ENCODE measurements at regions not wholly inside any gene's neighbourhood (a gene's known extent, or its start where the extent isn't known, plus 50 kb on each side); places are given as distances from the start of the nearest gene placed in this dataset.

GRCh38 chr2:64196963-64197362 is 52.7 kb upstream of the PELI1 start:
- Histone ChIP-seq H3K18ac (ENCODE audit: low read length) (no peak overlapping the region), H3K36me3 (replicated peaks in 1 of 2; ENCODE audit: control insufficient read depth in 2 of 2, insufficient read depth in 2 of 2, low read length in 2 of 2) (no peaks in the 10 kb centered on the region), H3K79me1 (ENCODE audit: low read depth, low read length) (no peaks in the 10 kb centered on the region), H3K4ac (ENCODE audit: low read length) (no peak overlapping the region), H3K9ac (ENCODE audit: low read depth, low read length, poor library complexity) (no peak overlapping the region), H4K8ac (ENCODE audit: low read depth, low read length) (no peak overlapping the region), H3K4me1 (ENCODE audit: control insufficient read depth in 2 of 2, insufficient read depth in 1 of 2, low read depth in 1 of 2, low read length in 2 of 2) (peaks cover 4% of the 10 kb centered on the region in 2 donors), H2BK15ac (ENCODE audit: low read length) (no peak overlapping the region), H3K9me3 (replicated peaks in 1 of 2; ENCODE audit: control insufficient read depth in 2 of 2, insufficient read depth in 1 of 2, low read depth in 1 of 2, low read length in 2 of 2) (no peaks in the 10 kb centered on the region), H2AFZ (ENCODE audit: low read length) (peak overlapping the region; percentile 46), H2BK12ac (ENCODE audit: low read length) (no peak overlapping the region), H2BK5ac (ENCODE audit: low read length) (no peak overlapping the region), H3K14ac (ENCODE audit: low read length) (no peak overlapping the region), H3K4me3 (ENCODE audit: low read length in 2 of 2) (no peak overlapping the region), H4K91ac (ENCODE audit: low read depth, low read length, poor library complexity) (no peak overlapping the region), H3K4me2 (ENCODE audit: insufficient read depth, low read length, poor library complexity, severe bottlenecking) (no peak overlapping the region), H2AK5ac (ENCODE audit: low read depth, low read length) (no peak overlapping the region), H3K27ac (replicated peaks; ENCODE audit: low read length) (no peak overlapping the region), H3K27me3 (ENCODE audit: control insufficient read depth in 3 of 3, insufficient read depth in 3 of 3, low read depth in 1 of 3, low read length in 3 of 3) (no peaks in the 10 kb centered on the region), H3K23ac (ENCODE audit: low read depth, low read length, poor library complexity) (no peak overlapping the region), H2BK120ac (ENCODE audit: low read depth, low read length) (no peak overlapping the region)
- DNase-seq (ENCODE audit: low spot score): no peak
- no CpG with 5 or more reads among the region's 5 CpGs for WGBS, 2 donors (ENCODE audit: extremely low coverage in 2 of 2, insufficient read length in 2 of 2, insufficient replicate concordance in 1 of 2)

- Histone ChIP-seq H3K4me2 (ENCODE audit: insufficient read depth, low read length, poor library complexity, severe bottlenecking) (no peak overlapping the region), H4K91ac (ENCODE audit: low read depth, low read length, poor library complexity) (no peak overlapping the region), H2AK5ac (ENCODE audit: low read depth, low read length) (no peak overlapping the region), H2BK12ac (ENCODE audit: low read length) (no peak overlapping the region), H2BK120ac (ENCODE audit: low read depth, low read length) (no peak overlapping the region), H3K14ac (ENCODE audit: low read length) (no peak overlapping the region), H3K36me3 (replicated peaks in 1 of 2; ENCODE audit: control insufficient read depth in 2 of 2, insufficient read depth in 2 of 2, low read length in 2 of 2) (no peaks in the 10 kb centered on the region), H3K9ac (ENCODE audit: low read depth, low read length, poor library complexity) (no peak overlapping the region), H2BK5ac (ENCODE audit: low read length) (no peak overlapping the region), H3K4me3 (ENCODE audit: low read length in 2 of 2) (no peak overlapping the region), H2BK15ac (ENCODE audit: low read length) (no peak overlapping the region), H4K8ac (ENCODE audit: low read depth, low read length) (no peak overlapping the region), H3K79me1 (ENCODE audit: low read depth, low read length) (no peaks in the 10 kb centered on the region), H3K4me1 (ENCODE audit: control insufficient read depth in 2 of 2, insufficient read depth in 1 of 2, low read depth in 1 of 2, low read length in 2 of 2) (peaks cover 8 to 28% of the 10 kb centered on the region in 2 donors), H3K9me3 (replicated peaks in 1 of 2; ENCODE audit: control insufficient read depth in 2 of 2, insufficient read depth in 1 of 2, low read depth in 1 of 2, low read length in 2 of 2) (no peaks in the 10 kb centered on the region), H3K27me3 (ENCODE audit: control insufficient read depth in 3 of 3, insufficient read depth in 3 of 3, low read depth in 1 of 3, low read length in 3 of 3) (no peaks in the 10 kb centered on the region), H3K4ac (ENCODE audit: low read length) (no peak overlapping the region), H3K27ac (replicated peaks; ENCODE audit: low read length) (no peak overlapping the region), H3K18ac (ENCODE audit: low read length) (no peak overlapping the region), H3K23ac (ENCODE audit: low read depth, low read length, poor library complexity) (no peak overlapping the region), H2AFZ (ENCODE audit: low read length) (no peak overlapping the region)
- WGBS, 2 donors (ENCODE audit: extremely low coverage in 2 of 2, insufficient read length in 2 of 2, insufficient replicate concordance in 1 of 2): no CpG with 5 or more reads among the region's 1 CpG
- DNase-seq (ENCODE audit: low spot score): no peak
These were observed 56.9 kb upstream of the PELI1 start for GRCh38 chr2:64201151-64201550.

- Histone ChIP-seq H4K91ac (ENCODE audit: low read depth, low read length, poor library complexity) (no peak overlapping the region), H3K79me1 (ENCODE audit: low read depth, low read length) (no peaks in the 10 kb centered on the region), H3K4me3 (ENCODE audit: low read length in 2 of 2) (no peak overlapping the region), H3K9ac (ENCODE audit: low read depth, low read length, poor library complexity) (no peak overlapping the region), H2BK5ac (ENCODE audit: low read length) (no peak overlapping the region), H4K8ac (ENCODE audit: low read depth, low read length) (no peak overlapping the region), H3K9me3 (replicated peaks in 1 of 2; ENCODE audit: control insufficient read depth in 2 of 2, insufficient read depth in 1 of 2, low read depth in 1 of 2, low read length in 2 of 2) (no peaks in the 10 kb centered on the region), H3K27me3 (ENCODE audit: control insufficient read depth in 3 of 3, insufficient read depth in 3 of 3, low read depth in 1 of 3, low read length in 3 of 3) (no peaks in the 10 kb centered on the region), H3K4me2 (ENCODE audit: insufficient read depth, low read length, poor library complexity, severe bottlenecking) (no peak overlapping the region), H3K36me3 (replicated peaks in 1 of 2; ENCODE audit: control insufficient read depth in 2 of 2, insufficient read depth in 2 of 2, low read length in 2 of 2) (no peaks in the 10 kb centered on the region), H3K18ac (ENCODE audit: low read length) (no peak overlapping the region), H2BK12ac (ENCODE audit: low read length) (no peak overlapping the region), H2AK5ac (ENCODE audit: low read depth, low read length) (no peak overlapping the region), H3K27ac (replicated peaks; ENCODE audit: low read length) (no peak overlapping the region), H3K23ac (ENCODE audit: low read depth, low read length, poor library complexity) (no peak overlapping the region), H2BK15ac (ENCODE audit: low read length) (no peak overlapping the region), H3K4me1 (ENCODE audit: control insufficient read depth in 2 of 2, insufficient read depth in 1 of 2, low read depth in 1 of 2, low read length in 2 of 2) (peaks cover 4 to 28% of the 10 kb centered on the region in 2 donors), H3K14ac (ENCODE audit: low read length) (no peak overlapping the region), H2BK120ac (ENCODE audit: low read depth, low read length) (no peak overlapping the region), H3K4ac (ENCODE audit: low read length) (no peak overlapping the region), H2AFZ (ENCODE audit: low read length) (no peak overlapping the region)
- DNase-seq (ENCODE audit: low spot score): no peak
- WGBS, 2 donors (ENCODE audit: extremely low coverage in 2 of 2, insufficient read length in 2 of 2, insufficient replicate concordance in 1 of 2): no CpG with 5 or more reads among the region's 4 CpGs
These were observed 58.1 kb upstream of the PELI1 start for GRCh38 chr2:64202206-64202845.

- Histone ChIP-seq H2BK120ac (ENCODE audit: low read depth, low read length) (no peak overlapping the region), H3K4me3 (ENCODE audit: low read length in 2 of 2) (no peak overlapping the region), H4K8ac (ENCODE audit: low read depth, low read length) (no peak overlapping the region), H2BK15ac (ENCODE audit: low read length) (no peak overlapping the region), H3K4me2 (ENCODE audit: insufficient read depth, low read length, poor library complexity, severe bottlenecking) (no peak overlapping the region), H3K4ac (ENCODE audit: low read length) (no peak overlapping the region), H3K27me3 (ENCODE audit: control insufficient read depth in 3 of 3, insufficient read depth in 3 of 3, low read depth in 1 of 3, low read length in 3 of 3) (no peaks in the 10 kb centered on the region), H3K79me1 (ENCODE audit: low read depth, low read length) (no peaks in the 10 kb centered on the region), H2AFZ (ENCODE audit: low read length) (peak overlapping the region; percentile 82), H3K9ac (ENCODE audit: low read depth, low read length, poor library complexity) (no peak overlapping the region), H4K91ac (ENCODE audit: low read depth, low read length, poor library complexity) (no peak overlapping the region), H2AK5ac (ENCODE audit: low read depth, low read length) (no peak overlapping the region), H3K36me3 (replicated peaks in 1 of 2; ENCODE audit: control insufficient read depth in 2 of 2, insufficient read depth in 2 of 2, low read length in 2 of 2) (no peaks in the 10 kb centered on the region), H3K27ac (replicated peaks; ENCODE audit: low read length) (no peak overlapping the region), H2BK12ac (ENCODE audit: low read length) (no peak overlapping the region), H3K9me3 (replicated peaks in 1 of 2; ENCODE audit: control insufficient read depth in 2 of 2, insufficient read depth in 1 of 2, low read depth in 1 of 2, low read length in 2 of 2) (no peaks in the 10 kb centered on the region), H2BK5ac (ENCODE audit: low read length) (no peak overlapping the region), H3K4me1 (ENCODE audit: control insufficient read depth in 2 of 2, insufficient read depth in 1 of 2, low read depth in 1 of 2, low read length in 2 of 2) (peaks cover 4 to 25% of the 10 kb centered on the region in 2 donors), H3K14ac (ENCODE audit: low read length) (no peak overlapping the region), H3K18ac (ENCODE audit: low read length) (no peak overlapping the region), H3K23ac (ENCODE audit: low read depth, low read length, poor library complexity) (no peak overlapping the region)
- no CpG with 5 or more reads among the region's 4 CpGs for WGBS, 2 donors (ENCODE audit: extremely low coverage in 2 of 2, insufficient read length in 2 of 2, insufficient replicate concordance in 1 of 2)
- no peak for DNase-seq (ENCODE audit: low spot score)
These were observed 59.1 kb upstream of the PELI1 start for GRCh38 chr2:64203131-64203857.

Measured in neuronal stem cell (in vitro differentiated cells).